NCI-H2196 (cell line): ENCODE measurements at regions not wholly inside any gene's neighbourhood (a gene's known extent, or its start where the extent isn't known, plus 50 kb on each side); places are given as distances from the start of the nearest gene placed in this dataset.
A peak's percentile ranks its signal among the peaks of the same experiment; 100 is the strongest.
"Not testable (repeated sequence)": the region's sequence is repeated elsewhere in the genome, so short reads cannot be mapped to it uniquely, and the experiment has no call there.

Experiments
- DNase-seq: peaks from one replicate; lab custom pipeline; 2025; ENCODE audit not compliant: unreplicated experiment; lab: John Stamatoyannopoulos, UW

GRCh38 chr1:20432341-20432740 is 53.7 kb downstream of the CAMK2N1 start:
- DNase-seq: no peak

DNA sequence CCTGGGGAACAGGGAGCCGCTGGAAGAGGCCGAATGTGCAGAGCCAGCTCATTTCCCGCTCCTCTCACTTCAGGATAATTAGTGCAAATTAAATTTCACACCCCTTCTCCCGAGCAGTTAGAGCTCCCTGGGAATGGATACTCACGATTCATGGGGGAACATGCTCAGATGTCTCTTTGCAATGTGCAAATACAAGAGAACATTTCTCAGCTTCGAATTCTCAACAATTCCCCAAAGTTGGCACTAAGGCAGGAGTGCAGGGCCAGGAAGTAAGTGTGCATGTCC is 54.9 kb downstream of the CAMK2N1 start:
- no peak for DNase-seq

- DNase-seq: peak; percentile 46
Observed at GRCh38 chr1:20430355-20431175, 55.4 kb downstream of the CAMK2N1 start.

DNA sequence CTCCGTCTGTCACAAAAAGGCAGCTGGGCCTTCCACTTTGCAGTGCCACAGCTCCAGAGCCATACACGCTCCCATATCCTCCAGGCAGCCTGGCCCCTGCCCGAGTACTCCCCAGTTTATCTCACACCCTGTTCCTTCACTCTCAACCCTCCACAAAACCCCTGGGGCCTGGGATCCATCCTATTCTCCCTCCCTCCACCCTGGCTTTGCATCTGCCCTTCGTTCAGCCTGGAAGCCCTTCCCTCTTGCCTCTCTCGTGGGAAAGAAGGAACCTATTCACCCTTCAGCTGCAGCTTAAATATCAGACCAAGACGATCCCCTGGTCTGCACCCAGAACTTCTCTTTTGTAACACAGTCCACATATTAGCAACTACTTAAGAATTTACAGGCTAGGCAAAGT is 56.7 kb downstream of the CAMK2N1 start:
- DNase-seq: no peak

GRCh38 chr1:20428841-20429240 is 57.2 kb downstream of the CAMK2N1 start:
- DNase-seq: no peak

- no peak for DNase-seq
Observed at GRCh38 chr1:20426923-20427322, 59.1 kb downstream of the CAMK2N1 start.

GRCh38 chr1:20426371-20426770 is 59.6 kb downstream of the CAMK2N1 start:
- no peak for DNase-seq

GRCh38 chr1:20425622-20426021 is 60.4 kb downstream of the CAMK2N1 start:
- no peak for DNase-seq

DNA sequence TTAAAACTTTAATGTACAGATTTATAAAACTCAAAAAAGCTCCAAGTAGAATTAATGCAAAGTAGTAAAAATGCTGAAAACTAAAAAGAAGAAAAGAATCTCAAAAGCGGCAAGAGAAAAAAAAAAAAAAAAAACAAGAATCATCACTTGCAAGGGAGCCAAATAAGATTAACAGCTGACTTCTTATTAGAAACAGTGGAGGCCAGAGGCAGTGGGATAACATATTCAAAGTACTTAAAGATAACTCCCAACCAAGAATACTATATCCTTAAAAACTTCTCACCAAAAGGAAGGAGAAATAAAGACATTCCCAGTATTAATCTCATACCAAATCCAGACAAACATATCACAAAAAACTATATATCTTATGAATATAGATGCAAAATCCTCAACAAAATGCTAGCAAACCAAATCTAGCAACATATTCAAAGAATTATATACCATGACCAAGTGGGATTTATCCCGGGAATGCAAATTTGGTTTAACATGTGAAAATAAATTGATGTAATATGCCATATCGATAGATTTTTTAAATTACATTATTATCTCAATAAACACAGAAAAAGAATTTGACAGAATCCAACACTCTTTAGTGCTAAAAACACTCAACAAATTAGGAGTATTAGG is 62.7 kb downstream of the CAMK2N1 start:
- no peak for DNase-seq

- no peak for DNase-seq
Observed at GRCh38 chr1:20421441-20421840, 64.6 kb downstream of the CAMK2N1 start.

DNA sequence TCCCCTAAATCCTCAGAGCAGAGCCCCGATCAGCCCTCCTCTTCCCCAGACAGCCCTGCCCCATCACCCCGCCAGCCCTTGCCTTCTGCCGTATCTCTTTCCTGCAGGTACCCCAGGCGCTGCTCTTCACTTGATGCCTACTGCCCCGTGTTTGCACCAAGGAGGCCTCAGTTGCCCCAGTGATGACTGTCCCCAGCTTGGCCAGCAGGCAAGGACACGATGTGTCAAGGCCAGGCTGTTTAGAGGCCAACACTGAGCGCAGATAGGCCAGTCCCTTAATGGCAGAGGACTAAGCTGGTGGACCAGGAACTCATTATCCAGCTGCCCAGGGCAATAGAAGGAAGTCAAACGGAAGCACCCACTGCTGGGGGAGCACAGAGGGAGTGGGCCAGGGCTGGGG is 68.4 kb downstream of the CAMK2N1 start:
- no peak for DNase-seq

DNA sequence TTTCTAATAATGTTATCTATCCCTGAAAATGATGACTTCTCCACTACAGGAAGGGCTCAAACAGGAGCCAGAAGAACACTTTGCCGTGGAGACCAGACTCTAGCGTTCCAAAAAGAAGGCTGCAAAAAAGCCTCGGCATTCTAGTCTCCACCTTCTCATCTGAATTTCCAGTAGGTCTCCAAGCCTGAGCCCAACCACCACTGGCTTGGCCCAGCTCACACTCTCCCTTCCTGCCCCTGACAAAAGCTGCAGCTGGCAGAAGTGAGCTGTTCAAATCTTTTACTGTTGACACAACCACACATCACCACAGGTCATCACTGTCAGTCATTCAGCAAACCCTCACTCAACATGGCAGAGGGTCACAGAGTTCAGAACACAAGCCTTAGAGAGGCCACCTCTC is 69.3 kb downstream of the CAMK2N1 start:
- no peak for DNase-seq

- no peak for DNase-seq
Observed at GRCh38 chr1:20413776-20414140, 72.3 kb downstream of the CAMK2N1 start.

DNA sequence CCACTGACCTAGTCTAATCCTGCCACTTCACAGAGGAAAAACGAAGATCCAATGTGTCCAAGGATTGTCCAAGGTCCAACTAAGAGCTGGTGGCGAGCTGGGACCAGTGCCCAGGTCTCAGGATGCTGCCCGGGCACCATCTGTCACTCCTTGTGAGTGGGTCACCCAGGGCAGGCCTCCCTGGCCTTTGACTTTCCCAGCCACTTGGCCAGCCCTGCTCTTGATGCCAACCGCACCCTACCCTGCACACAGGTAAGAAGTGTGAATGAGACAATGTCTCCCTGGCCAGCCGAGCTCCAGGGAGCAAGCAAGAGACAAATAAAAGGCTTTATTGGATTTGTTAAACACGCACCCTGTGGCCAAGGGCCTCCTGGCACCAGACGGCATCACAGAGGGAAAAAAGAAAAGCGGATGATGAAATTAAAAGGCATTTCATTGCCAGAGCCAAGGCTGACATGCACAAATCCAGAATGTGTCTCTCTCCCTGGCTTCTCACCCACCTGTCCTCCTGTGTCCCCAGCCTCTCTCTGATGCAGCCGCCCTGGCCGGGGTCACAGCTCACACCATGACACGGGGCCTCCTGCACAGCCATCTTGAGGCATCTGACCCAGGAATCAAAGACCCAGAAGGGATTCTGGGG is 72.8 kb downstream of the CAMK2N1 start:
- DNase-seq: no peak

GRCh38 chr1:20411196-20411980 is 74.6 kb downstream of the CAMK2N1 start:
- DNase-seq: peak; percentile 14

DNA sequence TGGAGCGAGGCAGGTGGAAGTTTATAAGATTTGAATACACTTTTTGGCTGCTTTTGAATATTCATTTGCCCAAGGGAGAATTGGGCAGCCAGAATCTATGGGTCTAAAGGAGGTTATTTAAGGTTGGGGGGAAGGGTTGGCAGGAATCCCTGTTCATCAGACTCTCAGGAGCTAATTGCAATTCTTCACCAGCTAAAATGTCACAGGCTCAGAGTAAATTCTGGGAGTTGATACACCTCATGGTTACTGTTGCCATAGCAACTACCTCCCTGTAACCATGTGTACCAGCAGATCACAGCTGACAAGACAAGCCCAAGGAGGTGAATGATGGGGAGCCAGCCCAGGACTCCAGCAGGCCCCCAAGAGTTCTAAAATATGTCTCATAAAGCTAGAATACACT is 75.5 kb downstream of the CAMK2N1 start:
- peak; percentile 25 for DNase-seq

DNA sequence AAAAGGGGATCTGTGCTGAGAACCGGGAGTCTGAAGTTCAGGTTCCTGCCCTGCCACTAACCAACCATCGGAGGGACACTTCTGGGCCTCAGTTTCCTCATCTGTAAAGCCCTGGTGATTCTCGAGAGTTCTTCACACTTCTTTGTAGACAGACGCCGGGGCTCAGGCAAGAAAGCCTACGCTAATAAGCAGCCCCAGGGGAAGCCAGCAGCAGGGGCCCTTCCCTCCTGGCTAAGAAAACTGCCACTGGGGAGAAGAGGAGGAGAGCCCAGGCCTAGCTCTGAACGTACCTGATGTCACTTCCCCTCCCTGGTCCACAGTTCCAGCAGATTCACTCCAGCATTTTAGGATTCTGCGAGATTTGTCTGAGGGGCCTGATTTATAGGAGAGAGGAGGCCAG is 76.0 kb downstream of the CAMK2N1 start:
- DNase-seq: no peak

- no peak for DNase-seq
Observed at GRCh38 chr1:20409012-20409411, 77.0 kb downstream of the CAMK2N1 start.

- DNase-seq: not testable (repeated sequence)
Observed at GRCh38 chr1:20408133-20408650, 77.8 kb downstream of the CAMK2N1 start.

DNA sequence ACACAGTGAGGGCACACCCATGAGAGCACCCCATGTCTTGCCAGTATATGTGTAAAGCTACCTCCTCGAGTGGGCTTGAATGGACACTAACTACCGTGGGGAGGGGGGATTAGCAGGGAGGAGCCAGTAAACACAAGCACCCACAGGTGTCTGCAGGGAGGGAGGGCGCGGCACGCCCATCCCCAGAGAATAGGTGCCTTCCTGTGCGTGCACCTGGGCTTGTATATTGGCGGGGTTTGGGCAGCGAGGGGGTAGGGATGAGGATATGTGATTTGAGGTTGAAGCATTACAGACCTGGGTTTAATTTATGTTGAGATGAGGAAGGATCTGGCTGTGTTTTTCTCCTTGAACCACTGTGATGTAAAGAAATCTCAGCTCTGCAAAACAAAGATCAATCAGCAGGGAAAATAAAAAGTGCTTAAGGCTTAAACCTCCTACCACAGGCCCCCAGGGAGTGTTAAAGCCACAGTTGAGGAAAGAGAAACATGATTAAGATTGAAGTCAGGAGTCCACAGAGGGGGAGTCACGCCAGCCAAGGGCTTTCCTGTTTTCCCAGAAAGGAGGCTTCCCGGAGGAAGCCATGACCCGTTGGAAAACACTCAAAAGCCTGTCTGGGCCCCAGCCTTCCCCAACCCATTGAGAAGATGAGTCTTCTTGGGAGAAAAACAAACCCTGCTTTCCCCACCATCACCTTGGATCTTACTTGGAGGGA is 80.0 kb downstream of the CAMK2N1 start:
- DNase-seq: no peak
